H9 (cell line): ENCODE measurements at regions not wholly inside any gene's neighbourhood (a gene's known extent, or its start where the extent isn't known, plus 50 kb on each side); places are given as distances from the start of the nearest gene placed in this dataset.

Source experiments
- DNase-seq: peaks from one replicate; pipeline ENCODE4 v3.0.0-alpha.2; 2017
- H2AFZ ChIP-seq: one replicate; pipeline ENCODE4 v1.6.1; 2013; ENCODE audit warnings: mild to moderate bottlenecking, low read length, control low read depth, moderate library complexity
- H2AK5ac ChIP-seq: 2 replicates; pipeline ENCODE4 v1.6.1; 2013; ENCODE audit warnings: low read length, control low read depth, mixed read lengths; ENCODE audit not compliant: insufficient read length
- H2BK120ac ChIP-seq: one replicate; pipeline ENCODE4 v1.6.1; 2013; ENCODE audit warnings: low read depth, mild to moderate bottlenecking, low read length, control low read depth, inconsistent platforms; ENCODE audit not compliant: poor library complexity, severe bottlenecking
- H2BK12ac ChIP-seq: 2 replicates; pipeline ENCODE4 v1.6.1; 2013; ENCODE audit warnings: low read length, control low read depth, mixed read lengths, low read depth; ENCODE audit not compliant: insufficient read length
- H2BK15ac ChIP-seq: 2 replicates; pipeline ENCODE4 v1.6.1; 2013; ENCODE audit warnings: low read depth, low read length, control low read depth
- H2BK20ac ChIP-seq: one replicate; pipeline ENCODE4 v1.6.1; 2013; ENCODE audit warnings: low read depth, mild to moderate bottlenecking, low read length, control low read depth, inconsistent platforms; ENCODE audit not compliant: poor library complexity, severe bottlenecking
- H2BK5ac ChIP-seq: 2 replicates; pipeline ENCODE4 v1.6.1; 2013; ENCODE audit warnings: low read length, control low read depth, mixed read lengths; ENCODE audit not compliant: insufficient read length
- H3K14ac ChIP-seq: 2 replicates; pipeline ENCODE4 v1.6.1; 2013; ENCODE audit warnings: low read length, control low read depth; ENCODE audit not compliant: insufficient read depth
- H3K18ac ChIP-seq: 2 replicates; pipeline ENCODE4 v1.6.1; 2013; ENCODE audit warnings: low read depth, mild to moderate bottlenecking, mixed read lengths, low read length, control low read depth; ENCODE audit not compliant: insufficient read length
- H3K23ac ChIP-seq: 2 replicates; pipeline ENCODE4 v1.6.1; 2013; ENCODE audit warnings: low read length, control low read depth, mixed read lengths, low read depth; ENCODE audit not compliant: insufficient read length
- H3K23me2 ChIP-seq: 2 replicates; pipeline ENCODE4 v1.6.1; 2013; ENCODE audit warnings: low read depth, mild to moderate bottlenecking, mixed read lengths, low read length, control low read depth; ENCODE audit not compliant: insufficient read length, poor library complexity, severe bottlenecking
- H3K27ac ChIP-seq: 2 replicates; pipeline ENCODE4 v1.5.1; 2013; ENCODE audit warnings: low read length, control low read depth, mixed read lengths, low read depth; ENCODE audit not compliant: insufficient read length
- H3K27me3 ChIP-seq: 2 replicates; pipeline ENCODE4 v1.6.1; 2013; ENCODE audit warnings: low read length, control low read depth, inconsistent platforms; ENCODE audit not compliant: insufficient read depth
- H3K4ac ChIP-seq: 2 replicates; pipeline ENCODE4 v1.6.1; 2013; ENCODE audit warnings: low read depth, mild to moderate bottlenecking, control low read depth, inconsistent platforms, low read length, moderate library complexity
- H3K4me1 ChIP-seq: 2 replicates; pipeline ENCODE4 v1.6.1; 2013; ENCODE audit warnings: low read length, control low read depth, inconsistent platforms; ENCODE audit not compliant: insufficient read depth
- H3K4me2 ChIP-seq: 2 replicates; pipeline ENCODE4 v1.6.1; 2013; ENCODE audit warnings: low read length, control low read depth, mixed read lengths; ENCODE audit not compliant: insufficient read length, insufficient read depth
- H3K56ac ChIP-seq: 2 replicates; pipeline ENCODE4 v1.6.1; 2013; ENCODE audit warnings: low read depth, mild to moderate bottlenecking, mixed read lengths, low read length, control low read depth; ENCODE audit not compliant: insufficient read length
- H3K79me1 ChIP-seq: 2 replicates; pipeline ENCODE4 v1.6.1; 2013; ENCODE audit warnings: low read depth, mild to moderate bottlenecking, moderate library complexity, low read length, control low read depth, inconsistent platforms; ENCODE audit not compliant: insufficient read depth, poor library complexity, severe bottlenecking
- H3K79me2 ChIP-seq: 2 replicates; pipeline ENCODE4 v1.6.1; 2013; ENCODE audit warnings: low read length, control low read depth, inconsistent platforms; ENCODE audit not compliant: insufficient read depth
- H3K9ac ChIP-seq: 2 replicates; pipeline ENCODE4 v1.6.1; 2013; ENCODE audit warnings: low read length, control low read depth, mixed read lengths; ENCODE audit not compliant: insufficient read length; ENCODE audit errors: extremely low read depth
- H3K9me3 ChIP-seq: one replicate; pipeline ENCODE4 v1.6.1; 2013; ENCODE audit warnings: low read depth, low read length, inconsistent platforms; ENCODE audit not compliant: control insufficient read depth
- H3T11ph ChIP-seq: one replicate; pipeline ENCODE4 v1.6.1; 2013; ENCODE audit warnings: mild to moderate bottlenecking, low read length, control low read depth, inconsistent platforms
- H4K20me1 ChIP-seq: one replicate; pipeline ENCODE4 v1.6.1; 2013; ENCODE audit not compliant: control insufficient read depth, insufficient read length, insufficient read depth
- H4K5ac ChIP-seq: 2 replicates; pipeline ENCODE4 v1.6.1; 2013; ENCODE audit warnings: low read depth, mild to moderate bottlenecking, mixed read lengths, low read length, control low read depth; ENCODE audit not compliant: insufficient read length
- H4K8ac ChIP-seq: replicated peaks from 2 replicates; pipeline ENCODE4 v1.6.1; 2013; ENCODE audit warnings: low read length, control low read depth, mixed read lengths, low read depth; ENCODE audit not compliant: insufficient read length
- H4K91ac ChIP-seq: 2 replicates; pipeline ENCODE4 v1.6.1; 2013; ENCODE audit warnings: low read depth, mild to moderate bottlenecking, moderate library complexity, mixed read lengths, low read length, control low read depth; ENCODE audit not compliant: insufficient read length
- H3K27ac Mint-ChIP-seq, 3 experiments: 2 replicates in 2 of 3; 3 replicates in 1 of 3; pipeline ENCODE4 v1.8.0; 2020 to 2021; ENCODE audit warnings: mixed read lengths in 3 of 3, mild to moderate bottlenecking in 1 of 3, moderate library complexity in 1 of 3
- H3K27me3 Mint-ChIP-seq: 2 replicates; pipeline ENCODE4 v1.8.0; 2021; ENCODE audit warnings: low read depth, mild to moderate bottlenecking, moderate library complexity, mixed read lengths
- H3K36me3 Mint-ChIP-seq, 3 experiments: 2 replicates in 2 of 3; 3 replicates in 1 of 3; pipeline ENCODE4 v1.8.0; 2020 to 2021; ENCODE audit warnings: low read depth in 3 of 3, mixed read lengths in 3 of 3; ENCODE audit not compliant: insufficient read depth in 1 of 3
- H3K4me1 Mint-ChIP-seq, 2 experiments: 2 replicates each; pipeline ENCODE4 v1.8.0; 2020; ENCODE audit warnings: mixed read lengths in 2 of 2
- H3K4me3 Mint-ChIP-seq, 2 experiments: 2 replicates in 1 of 2; 3 replicates in 1 of 2; pipeline ENCODE4 v1.8.0; 2020 to 2021; ENCODE audit warnings: mild to moderate bottlenecking in 2 of 2, mixed read lengths in 2 of 2, moderate library complexity in 1 of 2
- H3K9me3 Mint-ChIP-seq, 2 experiments: 2 replicates in 1 of 2; 3 replicates in 1 of 2; pipeline ENCODE4 v1.8.0; 2020; ENCODE audit warnings: mild to moderate bottlenecking in 2 of 2, mixed read lengths in 2 of 2, moderate library complexity in 1 of 2
- TF ChIP-seq, protein P1 (sequence below): fragments of 200-600 bp; sonication (generic); conservative IDR thresholded peaks from 3 replicates; pipeline ENCODE4 v1.8.0; 2021; ENCODE audit warnings: antibody characterized with exemption, mild to moderate bottlenecking

DNA sequence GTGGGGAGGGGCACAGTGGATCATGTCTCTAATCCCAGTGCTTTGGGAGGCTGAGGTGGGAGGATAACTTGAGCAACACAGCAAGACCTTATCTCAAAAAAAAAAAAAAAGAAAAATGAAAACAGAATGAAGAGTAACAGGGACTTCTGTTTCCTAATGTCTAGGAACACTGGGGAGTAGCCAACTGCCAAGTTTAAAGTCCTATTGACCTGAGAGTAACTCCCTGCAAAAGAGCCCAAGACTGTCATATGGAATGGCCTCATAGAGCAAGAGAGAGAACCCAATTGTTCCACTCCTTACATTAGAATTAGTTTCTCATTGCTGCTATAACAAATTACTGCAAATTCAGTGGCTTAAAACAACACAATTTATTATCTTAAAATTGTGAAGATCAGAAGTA is 881.4 kb upstream of the ROBO1 start:
- H3K79me1 ChIP-seq, result no peaks in the 10 kb centered on the region
- Mint-ChIP-seq H3K27me3 (no peaks in the 10 kb centered on the region), H3K4me3 (no peak overlapping the region), H3K27ac (no peak overlapping the region), H3K4me1 (no peaks in the 10 kb centered on the region), H3K36me3 (peaks cover 5 to 17% (median 12%) of the 10 kb centered on the region in 3 experiments; a peak in 6 of 7 replicates), H3K9me3 (peaks cover 15 to 18% of the 10 kb centered on the region in 2 experiments)
- no peak overlapping the region for H4K5ac ChIP-seq
- H3K79me2 ChIP-seq, result no peaks in the 10 kb centered on the region
- H4K20me1 ChIP-seq, result no peaks in the 10 kb centered on the region
- H3K9me3 ChIP-seq, result no peaks in the 10 kb centered on the region
- no peak overlapping the region for H3K9ac ChIP-seq
- H3T11ph ChIP-seq, result no peak overlapping the region
- no peak overlapping the region for H2BK15ac ChIP-seq
- H3K4me2 ChIP-seq, result no peak overlapping the region
- H4K8ac ChIP-seq, result no peak overlapping the region
- TF ChIP-seq, protein P1, sequence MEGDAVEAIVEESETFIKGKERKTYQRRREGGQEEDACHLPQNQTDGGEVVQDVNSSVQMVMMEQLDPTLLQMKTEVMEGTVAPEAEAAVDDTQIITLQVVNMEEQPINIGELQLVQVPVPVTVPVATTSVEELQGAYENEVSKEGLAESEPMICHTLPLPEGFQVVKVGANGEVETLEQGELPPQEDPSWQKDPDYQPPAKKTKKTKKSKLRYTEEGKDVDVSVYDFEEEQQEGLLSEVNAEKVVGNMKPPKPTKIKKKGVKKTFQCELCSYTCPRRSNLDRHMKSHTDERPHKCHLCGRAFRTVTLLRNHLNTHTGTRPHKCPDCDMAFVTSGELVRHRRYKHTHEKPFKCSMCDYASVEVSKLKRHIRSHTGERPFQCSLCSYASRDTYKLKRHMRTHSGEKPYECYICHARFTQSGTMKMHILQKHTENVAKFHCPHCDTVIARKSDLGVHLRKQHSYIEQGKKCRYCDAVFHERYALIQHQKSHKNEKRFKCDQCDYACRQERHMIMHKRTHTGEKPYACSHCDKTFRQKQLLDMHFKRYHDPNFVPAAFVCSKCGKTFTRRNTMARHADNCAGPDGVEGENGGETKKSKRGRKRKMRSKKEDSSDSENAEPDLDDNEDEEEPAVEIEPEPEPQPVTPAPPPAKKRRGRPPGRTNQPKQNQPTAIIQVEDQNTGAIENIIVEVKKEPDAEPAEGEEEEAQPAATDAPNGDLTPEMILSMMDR, result no peak
- no peak overlapping the region for H3K27ac ChIP-seq
- H2BK12ac ChIP-seq, result no peak overlapping the region
- no peak overlapping the region for H4K91ac ChIP-seq
- H3K18ac ChIP-seq, result no peak overlapping the region
- no peak overlapping the region for H2AK5ac ChIP-seq
- no peaks in the 10 kb centered on the region for H3K23me2 ChIP-seq
- no peak overlapping the region for H2AFZ ChIP-seq
- no peak overlapping the region for H3K56ac ChIP-seq
- no peak overlapping the region for H3K23ac ChIP-seq
- no peak overlapping the region for H2BK20ac ChIP-seq
- H3K14ac ChIP-seq, result no peak overlapping the region
- H3K27me3 ChIP-seq, result no peaks in the 10 kb centered on the region; the same call in 1 of the 2 replicates
- H3K4ac ChIP-seq, result no peak overlapping the region
- no peaks in the 10 kb centered on the region for H3K4me1 ChIP-seq
- no peak for DNase-seq
- H2BK120ac ChIP-seq, result no peak overlapping the region
- no peak overlapping the region for H2BK5ac ChIP-seq
